K562 (cell line): ENCODE measurements at regions not wholly inside any gene's neighbourhood (a gene's known extent, or its start where the extent isn't known, plus 50 kb on each side); places are given as distances from the start of the nearest gene placed in this dataset.

Experiments
- ADNP ChIP-seq: fragments of 200-800 bp; sonication (Bioruptor generic); IDR thresholded peaks from 2 replicates; pipeline ENCODE4 v1.6.1; 2016; ENCODE audit warnings: missing genetic modification characterization, missing compliant biosample characterization
- SNIP1 ChIP-seq: fragments of 450-650 bp; IDR thresholded peaks from 2 replicates; pipeline ENCODE4 v1.7.1; 2017; ENCODE audit warnings: low read depth, mild to moderate bottlenecking
- ZNF324 ChIP-seq: fragments of 250-450 bp; sonication (Bioruptor Pico); IDR thresholded peaks from 2 replicates; pipeline ENCODE4 v1.4.0; 2020; ENCODE audit warnings: mild to moderate bottlenecking
- TF ChIP-seq, protein P1 (sequence below): sonication (generic); formaldehyde crosslinking; IDR thresholded peaks from 2 replicates; pipeline ENCODE4 v1.8.1; 2023; ENCODE audit warnings: missing genetic modification reagents, mild to moderate bottlenecking, borderline replicate concordance
- TF ChIP-seq, protein P2 (sequence below): fragments of 200-400 bp; formaldehyde crosslinking; IDR thresholded peaks from 2 replicates; pipeline ENCODE4 v1.6.1; 2017; ENCODE audit warnings: mild to moderate bottlenecking, low read depth, low read length, moderate library complexity

DNA sequence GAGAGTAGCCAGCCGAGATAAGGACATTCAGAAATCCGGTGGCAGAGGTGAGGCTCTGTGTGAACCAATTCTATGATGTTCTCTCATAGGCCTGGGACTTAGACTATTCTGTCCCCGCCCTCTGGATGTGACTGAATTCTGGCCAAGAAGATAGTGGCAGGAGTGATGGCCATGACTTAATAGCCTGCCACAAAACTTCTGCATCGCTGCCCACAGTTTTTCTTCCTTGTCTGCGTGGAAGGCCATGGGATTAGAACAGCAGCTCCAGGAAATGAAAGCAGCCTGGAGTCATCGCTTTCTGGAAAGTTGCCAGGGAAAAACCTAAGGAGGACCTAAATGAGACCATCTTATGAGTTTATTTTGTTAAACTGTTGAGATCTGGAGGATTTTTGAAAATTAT, 134.7 kb downstream of the F11 start (continued):
- TF ChIP-seq, protein P1, sequence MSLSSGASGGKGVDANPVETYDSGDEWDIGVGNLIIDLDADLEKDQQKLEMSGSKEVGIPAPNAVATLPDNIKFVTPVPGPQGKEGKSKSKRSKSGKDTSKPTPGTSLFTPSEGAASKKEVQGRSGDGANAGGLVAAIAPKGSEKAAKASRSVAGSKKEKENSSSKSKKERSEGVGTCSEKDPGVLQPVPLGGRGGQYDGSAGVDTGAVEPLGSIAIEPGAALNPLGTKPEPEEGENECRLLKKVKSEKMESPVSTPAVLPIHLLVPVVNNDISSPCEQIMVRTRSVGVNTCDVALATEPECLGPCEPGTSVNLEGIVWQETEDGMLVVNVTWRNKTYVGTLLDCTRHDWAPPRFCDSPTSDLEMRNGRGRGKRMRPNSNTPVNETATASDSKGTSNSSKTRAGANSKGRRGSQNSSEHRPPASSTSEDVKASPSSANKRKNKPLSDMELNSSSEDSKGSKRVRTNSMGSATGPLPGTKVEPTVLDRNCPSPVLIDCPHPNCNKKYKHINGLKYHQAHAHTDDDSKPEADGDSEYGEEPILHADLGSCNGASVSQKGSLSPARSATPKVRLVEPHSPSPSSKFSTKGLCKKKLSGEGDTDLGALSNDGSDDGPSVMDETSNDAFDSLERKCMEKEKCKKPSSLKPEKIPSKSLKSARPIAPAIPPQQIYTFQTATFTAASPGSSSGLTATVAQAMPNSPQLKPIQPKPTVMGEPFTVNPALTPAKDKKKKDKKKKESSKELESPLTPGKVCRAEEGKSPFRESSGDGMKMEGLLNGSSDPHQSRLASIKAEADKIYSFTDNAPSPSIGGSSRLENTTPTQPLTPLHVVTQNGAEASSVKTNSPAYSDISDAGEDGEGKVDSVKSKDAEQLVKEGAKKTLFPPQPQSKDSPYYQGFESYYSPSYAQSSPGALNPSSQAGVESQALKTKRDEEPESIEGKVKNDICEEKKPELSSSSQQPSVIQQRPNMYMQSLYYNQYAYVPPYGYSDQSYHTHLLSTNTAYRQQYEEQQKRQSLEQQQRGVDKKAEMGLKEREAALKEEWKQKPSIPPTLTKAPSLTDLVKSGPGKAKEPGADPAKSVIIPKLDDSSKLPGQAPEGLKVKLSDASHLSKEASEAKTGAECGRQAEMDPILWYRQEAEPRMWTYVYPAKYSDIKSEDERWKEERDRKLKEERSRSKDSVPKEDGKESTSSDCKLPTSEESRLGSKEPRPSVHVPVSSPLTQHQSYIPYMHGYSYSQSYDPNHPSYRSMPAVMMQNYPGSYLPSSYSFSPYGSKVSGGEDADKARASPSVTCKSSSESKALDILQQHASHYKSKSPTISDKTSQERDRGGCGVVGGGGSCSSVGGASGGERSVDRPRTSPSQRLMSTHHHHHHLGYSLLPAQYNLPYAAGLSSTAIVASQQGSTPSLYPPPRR (CRISPR knock-in tag): no peak
- no peak for TF ChIP-seq ZNF324 (CRISPR knock-in tag)
- TF ChIP-seq ADNP (tag): no peak
- TF ChIP-seq, protein P2, sequence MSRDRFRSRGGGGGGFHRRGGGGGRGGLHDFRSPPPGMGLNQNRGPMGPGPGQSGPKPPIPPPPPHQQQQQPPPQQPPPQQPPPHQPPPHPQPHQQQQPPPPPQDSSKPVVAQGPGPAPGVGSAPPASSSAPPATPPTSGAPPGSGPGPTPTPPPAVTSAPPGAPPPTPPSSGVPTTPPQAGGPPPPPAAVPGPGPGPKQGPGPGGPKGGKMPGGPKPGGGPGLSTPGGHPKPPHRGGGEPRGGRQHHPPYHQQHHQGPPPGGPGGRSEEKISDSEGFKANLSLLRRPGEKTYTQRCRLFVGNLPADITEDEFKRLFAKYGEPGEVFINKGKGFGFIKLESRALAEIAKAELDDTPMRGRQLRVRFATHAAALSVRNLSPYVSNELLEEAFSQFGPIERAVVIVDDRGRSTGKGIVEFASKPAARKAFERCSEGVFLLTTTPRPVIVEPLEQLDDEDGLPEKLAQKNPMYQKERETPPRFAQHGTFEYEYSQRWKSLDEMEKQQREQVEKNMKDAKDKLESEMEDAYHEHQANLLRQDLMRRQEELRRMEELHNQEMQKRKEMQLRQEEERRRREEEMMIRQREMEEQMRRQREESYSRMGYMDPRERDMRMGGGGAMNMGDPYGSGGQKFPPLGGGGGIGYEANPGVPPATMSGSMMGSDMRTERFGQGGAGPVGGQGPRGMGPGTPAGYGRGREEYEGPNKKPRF: no peak
- TF ChIP-seq SNIP1: no peak
